Natural killer cell (primary cell): ENCODE measurements at regions not wholly inside any gene's neighbourhood (a gene's known extent, or its start where the extent isn't known, plus 50 kb on each side); places are given as distances from the start of the nearest gene placed in this dataset.

ENCODE experiments used
- ATAC-seq, 3 donors: fragments of 150-1000 bp in 2 of 3; fragments of 200-7000 bp in 1 of 3; cut with Tn5 transposase; 1 replicate in 1 of 3; 2 replicates in 2 of 3; pipeline ENCODE4 v1.10.0; 2021; ENCODE audit warnings: mild to moderate bottlenecking in 2 of 3, moderate library complexity in 2 of 3
- DNase-seq, 2 donors: peaks; one replicate each; pipeline versions ENCODE4 v3.0.0 to v3.0.0-alpha.2; 2013 to 2021; ENCODE audit warnings: mixed read lengths in 1 of 2
- H3K27ac ChIP-seq: one replicate; pipeline ENCODE4 v1.5.1; 2013; ENCODE audit warnings: mild to moderate bottlenecking, low read length
- H3K27me3 ChIP-seq: one replicate; pipeline ENCODE4 v1.6.1; 2013; ENCODE audit warnings: low read length; ENCODE audit not compliant: control insufficient read depth, insufficient read depth
- H3K36me3 ChIP-seq: one replicate; pipeline ENCODE4 v1.6.1; 2013; ENCODE audit warnings: low read length; ENCODE audit not compliant: control insufficient read depth, insufficient read depth
- H3K4me1 ChIP-seq: one replicate; pipeline ENCODE4 v1.6.1; 2013; ENCODE audit warnings: low read length; ENCODE audit not compliant: control insufficient read depth, insufficient read depth
- H3K4me3 ChIP-seq: one replicate; pipeline ENCODE4 v1.5.1; 2013; ENCODE audit warnings: low read length
- H3K9me3 ChIP-seq: one replicate; pipeline ENCODE4 v1.6.1; 2013; ENCODE audit warnings: low read length; ENCODE audit not compliant: control insufficient read depth, insufficient read depth
- H3K27ac Mint-ChIP-seq, 2 donors: one replicate each; pipeline ENCODE4 v1.8.0; 2022; ENCODE audit warnings: mild to moderate bottlenecking in 2 of 2, mixed read lengths in 2 of 2, moderate library complexity in 1 of 2
- H3K27me3 Mint-ChIP-seq, 2 donors: one replicate each; pipeline ENCODE4 v1.8.0; 2022; ENCODE audit warnings: low read depth in 2 of 2, mixed read lengths in 2 of 2
- H3K36me3 Mint-ChIP-seq: one replicate; pipeline ENCODE4 v1.8.0; 2022; ENCODE audit warnings: mixed read lengths
- H3K4me1 Mint-ChIP-seq, 2 donors: one replicate each; pipeline ENCODE4 v1.8.0; 2022; ENCODE audit warnings: mixed read lengths in 2 of 2
- H3K4me3 Mint-ChIP-seq: one replicate; pipeline ENCODE4 v1.8.0; 2022; ENCODE audit warnings: mild to moderate bottlenecking, moderate library complexity, mixed read lengths
- H3K9me3 Mint-ChIP-seq, 2 donors: one replicate each; pipeline ENCODE4 v1.8.0; 2022; ENCODE audit warnings: mixed read lengths in 2 of 2
- CTCF ChIP-seq: fragments of 200-600 bp; IDR thresholded peaks from one replicate; pipeline ENCODE4 v1.8.0; 2022; ENCODE audit warnings: antibody characterized with exemption
- WGBS: methylation state at CpG from one replicate; pipeline ENCODE4 v1.1.7; 2013; ENCODE audit warnings: missing lambda C conversion rate; ENCODE audit not compliant: insufficient coverage; 5-methylcytosine and 5-hydroxymethylcytosine counted together
- intact Hi-C: fragments of 100-400 bp; cut with micrococcal nuclease; formaldehyde crosslinking; loops from one replicate; pipeline ENCODE4 v1.14.2; 2022

DNA sequence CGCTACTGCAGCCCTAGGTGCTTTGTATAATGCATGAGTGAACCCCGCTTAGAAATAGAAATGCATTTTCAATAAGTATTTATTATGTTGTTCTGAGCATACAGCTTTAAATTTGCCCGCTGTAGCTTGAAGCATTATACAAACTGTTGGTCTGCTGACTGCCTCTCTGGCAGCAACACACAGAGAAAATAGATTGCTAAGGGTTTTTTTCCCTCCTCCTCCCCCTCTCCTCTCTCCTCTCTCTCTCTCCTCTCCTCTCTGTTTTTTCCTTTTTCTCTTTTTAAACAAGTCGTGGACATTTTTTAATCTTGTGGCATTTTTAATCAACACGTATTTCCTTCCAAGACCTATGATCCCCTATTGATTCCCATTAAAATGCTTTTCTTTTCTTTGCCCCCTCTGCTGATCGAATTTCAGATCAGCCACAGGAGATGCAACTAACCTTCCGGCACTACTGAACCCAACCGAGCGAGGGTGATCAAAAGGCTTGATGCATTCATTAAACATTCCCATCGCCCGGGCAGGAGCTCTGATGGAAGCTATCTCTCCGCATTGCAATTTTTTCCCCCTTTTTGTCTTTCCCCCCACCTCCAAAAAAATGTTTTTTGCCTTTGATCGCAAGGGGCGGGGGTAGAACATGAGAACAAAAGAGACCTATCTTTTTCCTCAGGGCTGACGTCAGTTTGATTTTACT, 90.7 kb upstream of the ARID1B start:
- H3K4me3 Mint-ChIP-seq: peak overlapping the region; percentile 92
- Histone ChIP-seq H3K27me3 (no peaks in the 10 kb centered on the region), H3K36me3 (no peaks in the 10 kb centered on the region), H3K4me3 (peak overlapping the region; percentile 95), H3K4me1 (peaks cover 12% of the 10 kb centered on the region), H3K27ac (peak overlapping the region; percentile 96), H3K9me3 (no peaks in the 10 kb centered on the region)
- DNase-seq (peak in 1 of 2 donors; percentile 73), ATAC-seq (peak; percentile 26 to 42 (median 34))
- WGBS: 0% methylated on average over 15 of the region's 15 CpGs
- intact Hi-C loops: loop anchor here (2.0 to 5.0 kb wide), 2 partner anchors 334 to 586 kb away; no protein-coding TSS in a partner anchor
- peaks cover 6 to 10% of the 10 kb centered on the region in 2 donors for H3K27me3 Mint-ChIP-seq
- H3K36me3 Mint-ChIP-seq: no peaks in the 10 kb centered on the region
- H3K4me1 Mint-ChIP-seq: peaks cover 12 to 16% of the 10 kb centered on the region in 2 donors
- H3K9me3 Mint-ChIP-seq: no peaks in the 10 kb centered on the region
- H3K27ac Mint-ChIP-seq: peak overlapping the region; percentile 72 to 75
- TF ChIP-seq CTCF: peak; percentile 30

GRCh38 chr6:156685823-156686222, 91.4 kb upstream of the ARID1B start:
- no peak for DNase-seq
- ATAC-seq: no peak
- Histone ChIP-seq H3K4me1 (peaks cover 12% of the 10 kb centered on the region), H3K27me3 (no peaks in the 10 kb centered on the region), H3K36me3 (no peaks in the 10 kb centered on the region), H3K27ac (no peak overlapping the region), H3K4me3 (peak overlapping the region; percentile 95), H3K9me3 (no peaks in the 10 kb centered on the region)
- WGBS: 30% methylated on average over 3 of the region's 4 CpGs
- peaks cover 6 to 10% of the 10 kb centered on the region in 2 donors for H3K27me3 Mint-ChIP-seq
- intact Hi-C loops: loop anchor here (2.0 to 5.0 kb wide), 2 partner anchors 335 to 586 kb away; no protein-coding TSS in a partner anchor
- H3K36me3 Mint-ChIP-seq: no peaks in the 10 kb centered on the region
- TF ChIP-seq CTCF: no peak
- H3K27ac Mint-ChIP-seq: peak overlapping the region; percentile 72 to 75
- peaks cover 12 to 16% of the 10 kb centered on the region in 2 donors for H3K4me1 Mint-ChIP-seq
- no peaks in the 10 kb centered on the region for H3K9me3 Mint-ChIP-seq
- peak overlapping the region; percentile 92 for H3K4me3 Mint-ChIP-seq

GRCh38 chr6:156683821-156684220, 93.4 kb upstream of the ARID1B start:
- no peak for TF ChIP-seq CTCF
- Mint-ChIP-seq H3K27me3 (peaks cover 6 to 10% of the 10 kb centered on the region in 2 donors), H3K36me3 (no peaks in the 10 kb centered on the region), H3K4me3 (no peak overlapping the region), H3K4me1 (peaks cover 12 to 16% of the 10 kb centered on the region in 2 donors), H3K9me3 (no peaks in the 10 kb centered on the region), H3K27ac (no peak overlapping the region)
- ATAC-seq (no peak), DNase-seq (no peak)
- peaks cover 3% of the 10 kb centered on the region for H3K27me3 ChIP-seq
- 98% methylated on average over 4 of the region's 5 CpGs for WGBS
- no peak overlapping the region for H3K4me3 ChIP-seq
- no peaks in the 10 kb centered on the region for H3K9me3 ChIP-seq
- peaks cover 12% of the 10 kb centered on the region for H3K4me1 ChIP-seq
- no peaks in the 10 kb centered on the region for H3K36me3 ChIP-seq
- intact Hi-C loops: no loop called here
- no peak overlapping the region for H3K27ac ChIP-seq
